K562 (cell line): ENCODE measurements at regions not wholly inside any gene's neighbourhood (a gene's known extent, or its start where the extent isn't known, plus 50 kb on each side); places are given as distances from the start of the nearest gene placed in this dataset.
A peak's percentile ranks its signal among the peaks of the same experiment; 100 is the strongest.

Experiments
- ATAC-seq: fragments of 200-7000 bp; cut with Tn5 transposase; 3 replicates; pipeline ENCODE4 v1.9.1; 2020; ENCODE audit warnings: moderate library complexity
- BruUV-seq: library from RNA; stranded (reverse); fragments of 400-500 nt; replicated peaks from 2 replicates; lab custom pipeline; 2021; lab: Mats Ljungman, UMichigan
- CTCF ChIA-PET: fragments of 300-600 bp; formaldehyde crosslinking; extraction: SDS; loops from one replicate; lab custom pipeline; 2021; ENCODE audit warnings: low intra/inter-chr PET ratio; lab: Yijun Ruan, JAX
- POLR2A ChIA-PET: fragments of 300-600, 350-650 bp; sonication (Branson Sonifier 250); formaldehyde crosslinking; extraction: SDS; loops from one replicate; lab custom pipeline; 2021; ENCODE audit warnings: antibody characterized with exemption, inconsistent platforms; lab: Yijun Ruan, JAX
- DNase-seq, 4 experiments: peaks; one replicate each; pipeline versions ENCODE4 v3.0.0 to v3.0.0-alpha.2; 2011 to 2018; ENCODE audit warnings: low spot score in 3 of 4, mixed read lengths in 3 of 4; ENCODE audit errors: extremely low read depth in 1 of 4
- FAIRE-seq: peaks from 2 replicates; lab custom pipeline; 2011; peaks lifted over from hg19 to GRCh38; lab: Jason Lieb, UNC
- H2AFZ ChIP-seq: 2 replicates; pipeline ENCODE4 v1.6.0; 2011; ENCODE audit warnings: low read depth, low read length, control low read depth, inconsistent platforms
- H3K27ac ChIP-seq: fragments of 200-600 bp; 3 replicates; pipeline ENCODE4 v1.8.0; 2011; ENCODE audit warnings: low read depth, mild to moderate bottlenecking, control low read depth, inconsistent platforms, low read length, moderate library complexity, mixed read lengths; ENCODE audit errors: extremely low read depth
- H3K27me3 ChIP-seq, 2 experiments: fragments of 300-600 bp in 1 of 2; 2 replicates in 1 of 2; 3 replicates in 1 of 2; pipeline versions ENCODE4 v1.6.0 to v1.8.0; 2011; ENCODE audit warnings: inconsistent platforms in 2 of 2, low read length in 2 of 2, mild to moderate bottlenecking in 1 of 2, mixed read lengths in 1 of 2, moderate library complexity in 1 of 2; ENCODE audit not compliant: control insufficient read depth in 2 of 2, insufficient read depth in 2 of 2
- H3K36me3 ChIP-seq: fragments of 300-600 bp; 3 replicates; pipeline ENCODE4 v1.8.0; 2011; ENCODE audit warnings: mild to moderate bottlenecking, low read length, inconsistent platforms; ENCODE audit not compliant: control insufficient read depth, insufficient read depth
- H3K4me1 ChIP-seq, 2 experiments: fragments of 200-600 bp in 1 of 2; replicated peaks in 1 of 2; 2 replicates in 1 of 2; 3 replicates in 1 of 2; pipeline versions ENCODE4 v1.5.1 to v1.8.0; 2011; ENCODE audit warnings: inconsistent platforms in 2 of 2, low read length in 2 of 2, mild to moderate bottlenecking in 1 of 2, mixed read lengths in 1 of 2, moderate library complexity in 1 of 2; ENCODE audit not compliant: control insufficient read depth in 2 of 2, insufficient read depth in 2 of 2
- H3K4me2 ChIP-seq: 2 replicates; pipeline ENCODE4 v1.6.1; 2011; ENCODE audit warnings: low read length, control low read depth, inconsistent platforms, mixed read lengths; ENCODE audit not compliant: insufficient read depth
- H3K4me3 ChIP-seq: fragments of 200-600 bp; sonication (generic), shearing (Covaris generic); 2 replicates; pipeline ENCODE4 v1.5.1; 2016; ENCODE audit warnings: control low read depth, inconsistent platforms
- H3K79me2 ChIP-seq: fragments of 200-600 bp; 3 replicates; pipeline ENCODE4 v1.8.0; 2011; ENCODE audit warnings: low read length, inconsistent platforms; ENCODE audit not compliant: control insufficient read depth, insufficient read depth
- H3K9ac ChIP-seq, 2 experiments: 2 replicates each; pipeline versions ENCODE4 v1.6.0 to v1.6.1; 2011; ENCODE audit warnings: low read depth in 2 of 2, low read length in 2 of 2, control low read depth in 1 of 2, inconsistent platforms in 1 of 2, mild to moderate bottlenecking in 1 of 2, mixed read lengths in 1 of 2; ENCODE audit not compliant: insufficient read depth in 1 of 2
- H3K9me1 ChIP-seq: one replicate; pipeline ENCODE4 v1.6.0; 2011; ENCODE audit warnings: inconsistent platforms, mild to moderate bottlenecking, low read length, moderate library complexity; ENCODE audit not compliant: control insufficient read depth, insufficient read depth
- H3K9me3 ChIP-seq: replicated peaks from 2 replicates; pipeline ENCODE4 v1.5.1; 2011; ENCODE audit warnings: low read depth, low read length, inconsistent platforms; ENCODE audit not compliant: control insufficient read depth, insufficient read depth
- H4K20me1 ChIP-seq: replicated peaks from 2 replicates; pipeline ENCODE4 v1.6.1; 2011; ENCODE audit warnings: low read length, inconsistent platforms, mixed read lengths; ENCODE audit not compliant: control insufficient read depth, insufficient read depth
- C11orf30 ChIP-seq: fragments of 450-650 bp; IDR thresholded peaks from 2 replicates; pipeline ENCODE4 v1.6.1; 2016; ENCODE audit warnings: low read depth, mild to moderate bottlenecking
- CEBPG ChIP-seq, 3 experiments: fragments of 200-800 bp in 1 of 3; sonication (Bioruptor generic) in 1 of 3; sonication (generic) in 1 of 3; formaldehyde crosslinking in 1 of 3; IDR thresholded peaks in 2 of 3; conservative IDR thresholded peaks in 1 of 3; 2 replicates each; pipeline versions ENCODE4 v1.6.1 to v1.8.0; 2016 to 2022; ENCODE audit warnings: missing compliant biosample characterization in 2 of 3, missing genetic modification characterization in 2 of 3, mild to moderate bottlenecking in 1 of 3, missing genetic modification reagents in 1 of 3
- RAD21 ChIP-seq, 2 experiments: fragments of 250-450 bp in 1 of 2; fragments of 450-650 bp in 1 of 2; sonication (Bioruptor Pico) in 1 of 2; formaldehyde crosslinking in 1 of 2; IDR thresholded peaks in 1 of 2; conservative IDR thresholded peaks in 1 of 2; 2 replicates each; pipeline versions ENCODE4 v1.4.0 to v1.8.0; 2020 to 2022; ENCODE audit warnings: mild to moderate bottlenecking in 2 of 2, moderate library complexity in 1 of 2
- ZNF764 ChIP-seq: fragments of 250-450 bp; sonication (Bioruptor Pico); IDR thresholded peaks from 2 replicates; pipeline ENCODE4 v1.4.0; 2020; ENCODE audit warnings: low read depth, mild to moderate bottlenecking, moderate library complexity
- WGBS: fragments of 100-300 bp; shearing (Covaris generic); methylation state at CpG from one replicate; pipeline ENCODE4 v1.1.6; 2016; ENCODE audit warnings: low coverage, mixed read lengths; ENCODE audit not compliant: insufficient coverage; ENCODE audit errors: missing lambda C conversion rate; 5-methylcytosine and 5-hydroxymethylcytosine counted together
- in situ Hi-C: fragments of 300-500 bp; cut with MboI; formaldehyde crosslinking; loops from 4 replicates; pipeline ENCODE4 v1.15.0; 2018; ENCODE audit warnings: inconsistent platforms, mixed read lengths
- intact Hi-C: fragments of 100-400 bp; cut with micrococcal nuclease; formaldehyde crosslinking; loops from 2 replicates; pipeline ENCODE4 v1.14.2; 2022
- TF ChIP-seq, protein P1 (sequence below): sonication (generic); formaldehyde crosslinking; IDR thresholded peaks from 2 replicates; pipeline ENCODE4 v1.8.1; 2022; ENCODE audit warnings: missing genetic modification reagents
- TF ChIP-seq, protein P2 (sequence below), 2 experiments: fragments of 450-650 bp; formaldehyde crosslinking in 1 of 2; IDR thresholded peaks; 2 replicates each; pipeline versions ENCODE4 v1.4.0 to v1.6.1; 2014 to 2020; ENCODE audit warnings: mild to moderate bottlenecking in 2 of 2, borderline replicate concordance in 1 of 2, low read depth in 1 of 2
- TF ChIP-seq, protein P3 (sequence below), 3 experiments: IDR thresholded peaks in 2 of 3; conservative IDR thresholded peaks in 1 of 3; 2 replicates each; pipeline ENCODE4 v1.5.1; 2011 to 2012; ENCODE audit warnings: low read length in 3 of 3, mild to moderate bottlenecking in 3 of 3, control low read depth in 2 of 3, improper control_type of control experiment in 1 of 3, inconsistent platforms in 1 of 3, low read depth in 1 of 3, mixed read lengths in 1 of 3, moderate library complexity in 1 of 3; ENCODE audit not compliant: insufficient read depth in 2 of 3

DNA sequence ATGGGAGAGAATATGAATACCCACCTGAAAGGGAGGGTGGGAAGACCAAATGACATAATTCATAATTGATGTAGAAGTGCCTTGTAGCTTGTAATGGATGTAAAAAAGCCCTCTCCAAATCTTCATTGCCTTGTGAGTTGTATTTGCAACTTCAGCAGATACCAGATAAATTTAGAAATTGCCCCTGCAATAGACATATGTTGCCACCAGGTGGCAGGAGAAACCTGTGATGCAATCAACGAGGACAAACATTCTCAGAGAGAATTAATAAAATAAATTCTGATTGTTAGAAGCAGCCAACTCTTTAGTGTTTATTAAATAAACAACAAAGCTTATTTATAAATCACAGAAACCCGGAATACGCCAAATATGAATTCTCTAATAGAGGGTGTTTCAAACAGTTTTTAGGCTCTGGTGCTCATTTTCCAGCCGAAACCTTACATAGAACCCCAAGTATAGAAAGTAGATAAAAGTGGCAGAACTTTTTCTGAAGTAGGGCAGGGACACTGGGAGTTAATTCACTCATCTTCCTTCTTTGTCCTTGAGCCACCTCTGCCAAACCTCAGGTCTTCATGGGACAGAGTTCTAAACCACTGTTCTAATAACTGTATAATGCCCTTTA, 147.8 kb downstream of the TMEM38B start:
- no peaks in the 10 kb centered on the region for H3K4me1 ChIP-seq
- no peaks in the 10 kb centered on the region for H3K9me3 ChIP-seq
- H2AFZ ChIP-seq = no peak overlapping the region
- intact Hi-C loops = loop anchor here (1.0 kb wide), 2 partner anchors 39 to 1330 kb away; no protein-coding TSS in a partner anchor
- H4K20me1 ChIP-seq = no peaks in the 10 kb centered on the region
- ChIA-PET CTCF (interaction anchor here (1.0 to 2.6 kb wide), 2 partner anchors 39 to 1330 kb away, joined by 5 to 24 read pairs; no protein-coding TSS in a partner anchor), POLR2A (interaction anchor here (0.6 to 0.7 kb wide), 2 partner anchors 43 to 133 kb away, joined by 3 to 4 read pairs; no protein-coding TSS in a partner anchor)
- H3K9me1 ChIP-seq = no peaks in the 10 kb centered on the region
- WGBS = 26% methylated on average over 4 of the region's 4 CpGs
- no peaks in the 10 kb centered on the region for H3K79me2 ChIP-seq
- no peak overlapping the region for H3K4me3 ChIP-seq
- H3K27ac ChIP-seq = no peak overlapping the region
- DNase-seq = peak; percentile 51 to 55 (median 51)
- no peak for FAIRE-seq
- H3K4me2 ChIP-seq = no peak overlapping the region
- H3K9ac ChIP-seq = no peak overlapping the region
- no peaks in the 10 kb centered on the region for H3K36me3 ChIP-seq
- in situ Hi-C loops = loop anchor here (25.0 kb wide), 1 partner anchor 230 kb away; no protein-coding TSS in a partner anchor
- peak; percentile 58; the same call in 1 of the 3 replicates for ATAC-seq
- BruUV-seq = no TSS peak
- no peaks in the 10 kb centered on the region for H3K27me3 ChIP-seq
- TF ChIP-seq C11orf30 (peak; percentile 89), CEBPG (CRISPR knock-in tag; IDR thresholded peaks at IDR 0.05) (peak; percentile 82), CEBPG (tag; conservative IDR thresholded peaks at IDR 0.05 in 1 of 2, IDR thresholded peaks at IDR 0.05 in 1 of 2) (peak; percentile 96 to 97), RAD21 (CRISPR knock-in tag; conservative IDR thresholded peaks at IDR 0.05 in 1 of 2, IDR thresholded peaks at IDR 0.05 in 1 of 2) (peak; percentile 95 to 96), ZNF764 (CRISPR knock-in tag) (no peak)
- TF ChIP-seq, protein P1, sequence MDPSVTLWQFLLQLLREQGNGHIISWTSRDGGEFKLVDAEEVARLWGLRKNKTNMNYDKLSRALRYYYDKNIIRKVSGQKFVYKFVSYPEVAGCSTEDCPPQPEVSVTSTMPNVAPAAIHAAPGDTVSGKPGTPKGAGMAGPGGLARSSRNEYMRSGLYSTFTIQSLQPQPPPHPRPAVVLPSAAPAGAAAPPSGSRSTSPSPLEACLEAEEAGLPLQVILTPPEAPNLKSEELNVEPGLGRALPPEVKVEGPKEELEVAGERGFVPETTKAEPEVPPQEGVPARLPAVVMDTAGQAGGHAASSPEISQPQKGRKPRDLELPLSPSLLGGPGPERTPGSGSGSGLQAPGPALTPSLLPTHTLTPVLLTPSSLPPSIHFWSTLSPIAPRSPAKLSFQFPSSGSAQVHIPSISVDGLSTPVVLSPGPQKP (CRISPR knock-in tag) = no peak
- TF ChIP-seq, protein P2, sequence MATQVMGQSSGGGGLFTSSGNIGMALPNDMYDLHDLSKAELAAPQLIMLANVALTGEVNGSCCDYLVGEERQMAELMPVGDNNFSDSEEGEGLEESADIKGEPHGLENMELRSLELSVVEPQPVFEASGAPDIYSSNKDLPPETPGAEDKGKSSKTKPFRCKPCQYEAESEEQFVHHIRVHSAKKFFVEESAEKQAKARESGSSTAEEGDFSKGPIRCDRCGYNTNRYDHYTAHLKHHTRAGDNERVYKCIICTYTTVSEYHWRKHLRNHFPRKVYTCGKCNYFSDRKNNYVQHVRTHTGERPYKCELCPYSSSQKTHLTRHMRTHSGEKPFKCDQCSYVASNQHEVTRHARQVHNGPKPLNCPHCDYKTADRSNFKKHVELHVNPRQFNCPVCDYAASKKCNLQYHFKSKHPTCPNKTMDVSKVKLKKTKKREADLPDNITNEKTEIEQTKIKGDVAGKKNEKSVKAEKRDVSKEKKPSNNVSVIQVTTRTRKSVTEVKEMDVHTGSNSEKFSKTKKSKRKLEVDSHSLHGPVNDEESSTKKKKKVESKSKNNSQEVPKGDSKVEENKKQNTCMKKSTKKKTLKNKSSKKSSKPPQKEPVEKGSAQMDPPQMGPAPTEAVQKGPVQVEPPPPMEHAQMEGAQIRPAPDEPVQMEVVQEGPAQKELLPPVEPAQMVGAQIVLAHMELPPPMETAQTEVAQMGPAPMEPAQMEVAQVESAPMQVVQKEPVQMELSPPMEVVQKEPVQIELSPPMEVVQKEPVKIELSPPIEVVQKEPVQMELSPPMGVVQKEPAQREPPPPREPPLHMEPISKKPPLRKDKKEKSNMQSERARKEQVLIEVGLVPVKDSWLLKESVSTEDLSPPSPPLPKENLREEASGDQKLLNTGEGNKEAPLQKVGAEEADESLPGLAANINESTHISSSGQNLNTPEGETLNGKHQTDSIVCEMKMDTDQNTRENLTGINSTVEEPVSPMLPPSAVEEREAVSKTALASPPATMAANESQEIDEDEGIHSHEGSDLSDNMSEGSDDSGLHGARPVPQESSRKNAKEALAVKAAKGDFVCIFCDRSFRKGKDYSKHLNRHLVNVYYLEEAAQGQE (IDR thresholded peaks at IDR 0.05; ENCODE audit: borderline replicate concordance) = peak; percentile 89
- TF ChIP-seq, protein P2 (CRISPR knock-in tag; IDR thresholded peaks at IDR 0.05; ENCODE audit: low read depth) = no peak
- TF ChIP-seq, protein P3, sequence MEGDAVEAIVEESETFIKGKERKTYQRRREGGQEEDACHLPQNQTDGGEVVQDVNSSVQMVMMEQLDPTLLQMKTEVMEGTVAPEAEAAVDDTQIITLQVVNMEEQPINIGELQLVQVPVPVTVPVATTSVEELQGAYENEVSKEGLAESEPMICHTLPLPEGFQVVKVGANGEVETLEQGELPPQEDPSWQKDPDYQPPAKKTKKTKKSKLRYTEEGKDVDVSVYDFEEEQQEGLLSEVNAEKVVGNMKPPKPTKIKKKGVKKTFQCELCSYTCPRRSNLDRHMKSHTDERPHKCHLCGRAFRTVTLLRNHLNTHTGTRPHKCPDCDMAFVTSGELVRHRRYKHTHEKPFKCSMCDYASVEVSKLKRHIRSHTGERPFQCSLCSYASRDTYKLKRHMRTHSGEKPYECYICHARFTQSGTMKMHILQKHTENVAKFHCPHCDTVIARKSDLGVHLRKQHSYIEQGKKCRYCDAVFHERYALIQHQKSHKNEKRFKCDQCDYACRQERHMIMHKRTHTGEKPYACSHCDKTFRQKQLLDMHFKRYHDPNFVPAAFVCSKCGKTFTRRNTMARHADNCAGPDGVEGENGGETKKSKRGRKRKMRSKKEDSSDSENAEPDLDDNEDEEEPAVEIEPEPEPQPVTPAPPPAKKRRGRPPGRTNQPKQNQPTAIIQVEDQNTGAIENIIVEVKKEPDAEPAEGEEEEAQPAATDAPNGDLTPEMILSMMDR (IDR thresholded peaks at IDR 0.05 in 2 of 3, conservative IDR thresholded peaks at IDR 0.05 in 1 of 3; ENCODE audit: insufficient read depth in 2 of 3, low read depth in 1 of 3, low read length in 3 of 3) = peak; percentile 69 to 90 (median 77)
